Fibroblast of pulmonary artery (primary cell): ENCODE measurements at regions not wholly inside any gene's neighbourhood (a gene's known extent, or its start where the extent isn't known, plus 50 kb on each side); places are given as distances from the start of the nearest gene placed in this dataset.

ENCODE experiments used
- DNase-seq: peaks from one replicate; pipeline ENCODE4 v3.0.0-alpha.2; 2010; ENCODE audit warnings: low read depth
- H3K4me3 ChIP-seq: replicated peaks from 2 replicates; pipeline ENCODE4 v1.5.1; 2011; ENCODE audit warnings: low read depth, mild to moderate bottlenecking, control low read depth, low read length, moderate library complexity
- TF ChIP-seq, protein P1 (sequence below): IDR thresholded peaks from 2 replicates; pipeline ENCODE4 v1.5.1; 2011; ENCODE audit warnings: mild to moderate bottlenecking, control low read depth, low read length, inconsistent platforms; ENCODE audit errors: missing control alignments

- no peak overlapping the region for H3K4me3 ChIP-seq
- TF ChIP-seq, protein P1, sequence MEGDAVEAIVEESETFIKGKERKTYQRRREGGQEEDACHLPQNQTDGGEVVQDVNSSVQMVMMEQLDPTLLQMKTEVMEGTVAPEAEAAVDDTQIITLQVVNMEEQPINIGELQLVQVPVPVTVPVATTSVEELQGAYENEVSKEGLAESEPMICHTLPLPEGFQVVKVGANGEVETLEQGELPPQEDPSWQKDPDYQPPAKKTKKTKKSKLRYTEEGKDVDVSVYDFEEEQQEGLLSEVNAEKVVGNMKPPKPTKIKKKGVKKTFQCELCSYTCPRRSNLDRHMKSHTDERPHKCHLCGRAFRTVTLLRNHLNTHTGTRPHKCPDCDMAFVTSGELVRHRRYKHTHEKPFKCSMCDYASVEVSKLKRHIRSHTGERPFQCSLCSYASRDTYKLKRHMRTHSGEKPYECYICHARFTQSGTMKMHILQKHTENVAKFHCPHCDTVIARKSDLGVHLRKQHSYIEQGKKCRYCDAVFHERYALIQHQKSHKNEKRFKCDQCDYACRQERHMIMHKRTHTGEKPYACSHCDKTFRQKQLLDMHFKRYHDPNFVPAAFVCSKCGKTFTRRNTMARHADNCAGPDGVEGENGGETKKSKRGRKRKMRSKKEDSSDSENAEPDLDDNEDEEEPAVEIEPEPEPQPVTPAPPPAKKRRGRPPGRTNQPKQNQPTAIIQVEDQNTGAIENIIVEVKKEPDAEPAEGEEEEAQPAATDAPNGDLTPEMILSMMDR = no peak
- DNase-seq = no peak
These were observed 68.3 kb upstream of the OTOS start for GRCh38 chr2:240208631-240209211.

DNA sequence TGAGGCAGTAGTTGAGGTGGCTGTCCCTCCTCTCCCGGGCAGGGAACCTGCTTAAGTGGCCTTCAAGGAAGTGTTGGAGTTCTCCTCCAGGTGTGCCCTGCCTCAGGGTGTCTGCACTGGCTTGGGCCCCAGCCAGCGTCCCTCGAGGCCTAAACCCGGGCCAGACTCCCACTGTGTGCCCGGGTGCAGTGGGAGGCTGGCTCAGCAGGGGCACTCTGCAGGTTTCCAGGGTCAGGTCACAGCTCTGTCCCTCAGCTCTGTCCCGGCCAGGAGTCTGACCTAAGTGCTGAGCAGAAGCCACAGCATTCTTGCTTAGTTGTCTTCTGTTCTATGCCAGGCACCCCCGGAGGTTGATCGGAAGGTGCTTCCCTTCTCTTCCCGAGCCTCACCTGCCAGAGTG lies 69.0 kb upstream of the OTOS start:
- no peak for DNase-seq
- TF ChIP-seq, protein P1 = no peak
- H3K4me3 ChIP-seq = no peak overlapping the region

DNA sequence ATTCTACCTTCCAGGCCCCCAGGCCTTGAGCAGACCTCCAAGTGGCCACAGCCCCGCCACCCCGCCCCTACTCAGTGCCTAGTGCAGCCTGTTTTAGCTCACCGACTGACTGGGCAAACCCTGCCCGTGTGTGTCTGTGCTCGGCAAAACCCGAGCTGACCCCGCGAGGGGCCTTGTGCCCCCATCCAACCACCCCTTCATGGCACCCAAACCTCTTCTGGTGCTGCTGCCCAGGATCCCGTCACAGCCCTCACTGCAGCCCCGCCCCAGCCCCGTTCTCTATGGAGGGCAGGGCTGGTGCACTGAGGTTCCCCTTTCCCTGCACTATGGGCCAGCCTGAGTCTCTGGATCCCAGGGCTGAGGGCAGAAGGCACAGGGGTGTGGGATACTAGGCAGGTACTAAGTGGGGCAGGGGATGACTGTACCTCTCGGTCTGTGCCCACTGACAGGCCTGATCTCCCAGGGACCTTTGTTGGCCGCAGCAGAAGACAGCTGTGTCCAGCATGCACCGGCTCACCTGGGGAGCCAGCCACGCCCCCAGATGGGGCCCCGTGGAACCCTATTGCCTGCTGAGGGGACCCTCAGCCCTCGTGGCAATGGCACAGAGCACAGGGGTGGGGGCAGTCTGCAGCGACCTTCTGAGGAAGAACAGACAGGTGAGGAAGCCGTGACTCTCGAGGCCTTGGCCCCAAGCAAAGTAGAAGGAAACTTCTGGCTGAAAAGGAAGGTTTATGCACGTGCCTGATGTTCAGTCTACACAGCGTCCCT lies 69.9 kb upstream of the OTOS start:
- no peak overlapping the region for H3K4me3 ChIP-seq
- TF ChIP-seq, protein P1 = no peak
- no peak for DNase-seq

DNA sequence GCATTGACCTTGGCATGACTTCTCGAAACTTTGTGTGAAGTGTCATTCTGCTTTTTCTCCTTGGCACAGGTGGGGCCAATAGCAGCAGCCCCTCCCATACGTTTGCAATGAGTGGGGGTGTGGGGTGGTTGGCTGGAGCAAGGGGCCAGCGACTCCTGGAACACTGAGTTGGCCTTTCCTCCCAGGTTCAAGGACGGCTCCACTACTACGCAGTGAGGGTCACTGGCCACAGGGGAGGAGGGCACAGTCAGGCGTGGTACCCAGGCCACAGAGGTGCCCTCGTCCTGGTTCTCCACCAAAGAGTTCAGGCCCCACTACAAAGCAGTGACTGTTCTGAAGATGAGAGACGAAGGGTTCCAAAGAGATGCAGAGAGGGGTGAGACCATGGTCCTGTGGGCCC lies 70.6 kb upstream of the OTOS start:
- TF ChIP-seq, protein P1 = no peak
- no peak for DNase-seq
- H3K4me3 ChIP-seq = no peak overlapping the region

- no peak overlapping the region for H3K4me3 ChIP-seq
- TF ChIP-seq, protein P1 = no peak
- no peak for DNase-seq
These were observed 71.4 kb upstream of the OTOS start for GRCh38 chr2:240211598-240212424.

DNA sequence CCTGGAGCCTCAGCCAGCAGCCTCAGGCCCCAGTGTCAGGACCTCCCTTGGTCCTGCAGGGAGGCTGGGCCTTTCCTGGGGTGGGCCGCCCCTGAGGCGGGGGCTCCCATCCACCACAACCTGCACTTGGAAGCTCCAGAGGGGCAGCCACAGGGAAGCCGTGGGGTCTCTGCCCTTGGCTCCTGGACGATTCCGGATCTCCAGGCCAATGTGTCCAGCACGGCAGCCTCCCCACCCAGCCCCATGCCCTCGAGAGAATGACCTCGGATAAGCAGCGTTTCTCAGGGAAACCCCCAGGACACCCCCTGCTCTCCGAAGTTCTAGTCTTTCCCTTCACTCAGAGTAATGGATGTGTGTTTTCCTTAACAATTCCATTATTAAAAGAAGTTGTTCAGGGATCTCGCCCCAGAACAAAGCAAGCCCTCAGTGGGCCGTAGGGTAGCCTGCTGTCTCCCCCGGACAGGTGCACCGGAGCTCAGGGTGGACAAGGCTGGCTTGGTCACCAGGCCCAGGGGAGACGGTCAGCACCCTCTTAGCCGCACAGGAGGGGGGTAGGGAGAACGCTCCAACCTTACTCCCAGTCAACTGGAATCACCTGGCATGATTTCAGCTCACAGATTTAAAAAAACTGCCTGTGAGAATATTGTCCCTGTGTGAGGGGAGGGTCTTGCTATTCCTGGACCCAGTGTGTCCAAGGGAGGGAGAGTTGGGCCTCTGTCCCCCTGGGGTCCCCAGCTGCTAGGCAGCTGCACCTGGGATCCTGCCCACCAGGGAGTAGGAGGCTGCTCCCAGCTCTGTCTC lies 72.2 kb upstream of the OTOS start:
- no peak overlapping the region for H3K4me3 ChIP-seq
- DNase-seq = no peak
- TF ChIP-seq, protein P1 = no peak
